ENCODE measurements at regions not wholly inside any gene's neighbourhood (a gene's known extent, or its start where the extent isn't known, plus 50 kb on each side); places are given as distances from the start of the nearest gene placed in this dataset.
"Not testable (repeated sequence)": the region's sequence is repeated elsewhere in the genome, so short reads cannot be mapped to it uniquely, and the experiment has no call there.

GRCh38 chr21:18553786-18554185 is 150.2 kb upstream of the TMPRSS15 start:
- no peaks in the 10 kb centered on the region for H3K4me1 ChIP-seq (ENCODE audit: insufficient read depth, low read length)
- no peaks in the 10 kb centered on the region for H3K9me3 ChIP-seq (ENCODE audit: insufficient read depth, low read depth, low read length)

GRCh38 chr21:18567770-18568169 is 164.2 kb upstream of the TMPRSS15 start:
- H3K4me1 ChIP-seq (ENCODE audit: insufficient read depth, low read length); H3K9me3 ChIP-seq (ENCODE audit: insufficient read depth, low read depth, low read length); H3K27me3 ChIP-seq (ENCODE audit: insufficient read depth, low read length); H3K36me3 ChIP-seq (ENCODE audit: insufficient read depth, low read depth, low read length); H3K27ac ChIP-seq (ENCODE audit: low read length); H3K9ac ChIP-seq (ENCODE audit: low read depth, low read length); H3K4me3 ChIP-seq (ENCODE audit: low read length): not testable (repeated sequence)

More at GRCh38 chr21:18553786-18554185, 150.2 kb upstream of the TMPRSS15 start:
- no peaks in the 10 kb centered on the region for H3K36me3 ChIP-seq (ENCODE audit: insufficient read depth, low read depth, low read length)
- no peak overlapping the region for H3K27ac ChIP-seq (ENCODE audit: low read length)
- no peak overlapping the region for H3K4me3 ChIP-seq (ENCODE audit: low read length)
- H3K27me3 ChIP-seq (ENCODE audit: insufficient read depth, low read length), result no peaks in the 10 kb centered on the region
- H3K9ac ChIP-seq (ENCODE audit: low read depth, low read length), result no peak overlapping the region

- Histone ChIP-seq H3K9ac (ENCODE audit: low read depth, low read length) (no peak overlapping the region), H3K9me3 (ENCODE audit: insufficient read depth, low read depth, low read length) (no peaks in the 10 kb centered on the region)
Observed at GRCh38 chr21:18588001-18588662, 184.5 kb upstream of the TMPRSS15 start.

GRCh38 chr21:18601146-18601545 is 197.6 kb upstream of the TMPRSS15 start:
- Histone ChIP-seq H3K36me3 (ENCODE audit: insufficient read depth, low read depth, low read length) (no peaks in the 10 kb centered on the region), H3K9me3 (ENCODE audit: insufficient read depth, low read depth, low read length) (no peaks in the 10 kb centered on the region), H3K9ac (ENCODE audit: low read depth, low read length) (no peak overlapping the region)

More at GRCh38 chr21:18588001-18588662, 184.5 kb upstream of the TMPRSS15 start:
- Histone ChIP-seq H3K27ac (ENCODE audit: low read length) (no peak overlapping the region), H3K36me3 (ENCODE audit: insufficient read depth, low read depth, low read length) (no peaks in the 10 kb centered on the region), H3K4me3 (ENCODE audit: low read length) (no peak overlapping the region), H3K4me1 (ENCODE audit: insufficient read depth, low read length) (0 out of 2 replicates have a peak, but pooled peaks cover 4% of the 10 kb centered on the region), H3K27me3 (ENCODE audit: insufficient read depth, low read length) (no peaks in the 10 kb centered on the region)

GRCh38 chr21:18602711-18603110 is 199.1 kb upstream of the TMPRSS15 start:
- Histone ChIP-seq H3K27ac (ENCODE audit: low read length) (no peak overlapping the region), H3K36me3 (ENCODE audit: insufficient read depth, low read depth, low read length) (no peaks in the 10 kb centered on the region), H3K9me3 (ENCODE audit: insufficient read depth, low read depth, low read length) (no peaks in the 10 kb centered on the region), H3K27me3 (ENCODE audit: insufficient read depth, low read length) (no peaks in the 10 kb centered on the region), H3K9ac (ENCODE audit: low read depth, low read length) (no peak overlapping the region), H3K4me1 (ENCODE audit: insufficient read depth, low read length) (peaks cover 13% of the 10 kb centered on the region; the same call in 1 of the 2 replicates), H3K4me3 (ENCODE audit: low read length) (no peak overlapping the region)

More at GRCh38 chr21:18601146-18601545, 197.6 kb upstream of the TMPRSS15 start:
- no peaks in the 10 kb centered on the region for H3K27me3 ChIP-seq (ENCODE audit: insufficient read depth, low read length)
- no peak overlapping the region for H3K4me3 ChIP-seq (ENCODE audit: low read length)
- no peak overlapping the region for H3K27ac ChIP-seq (ENCODE audit: low read length)
- H3K4me1 ChIP-seq (ENCODE audit: insufficient read depth, low read length), result peaks cover 13% of the 10 kb centered on the region; the same call in 1 of the 2 replicates

GRCh38 chr21:18603261-18603660 is 199.7 kb upstream of the TMPRSS15 start:
- Histone ChIP-seq H3K36me3 (ENCODE audit: insufficient read depth, low read depth, low read length) (no peaks in the 10 kb centered on the region), H3K4me3 (ENCODE audit: low read length) (no peak overlapping the region), H3K27ac (ENCODE audit: low read length) (no peak overlapping the region), H3K4me1 (ENCODE audit: insufficient read depth, low read length) (peaks cover 13% of the 10 kb centered on the region; the same call in 1 of the 2 replicates), H3K9ac (ENCODE audit: low read depth, low read length) (no peak overlapping the region), H3K9me3 (ENCODE audit: insufficient read depth, low read depth, low read length) (no peaks in the 10 kb centered on the region), H3K27me3 (ENCODE audit: insufficient read depth, low read length) (no peaks in the 10 kb centered on the region)

GRCh38 chr21:18603980-18604379 is 200.4 kb upstream of the TMPRSS15 start:
- H3K27me3 ChIP-seq (ENCODE audit: insufficient read depth, low read length), result no peaks in the 10 kb centered on the region

GRCh38 chr21:18608226-18608625 is 204.6 kb upstream of the TMPRSS15 start:
- Histone ChIP-seq H3K27ac (ENCODE audit: low read length) (no peak overlapping the region), H3K36me3 (ENCODE audit: insufficient read depth, low read depth, low read length) (no peaks in the 10 kb centered on the region), H3K27me3 (ENCODE audit: insufficient read depth, low read length) (no peaks in the 10 kb centered on the region), H3K4me1 (ENCODE audit: insufficient read depth, low read length) (0 out of 2 replicates have a peak, but pooled peaks cover 2% of the 10 kb centered on the region), H3K4me3 (ENCODE audit: low read length) (no peak overlapping the region), H3K9ac (ENCODE audit: low read depth, low read length) (no peak overlapping the region), H3K9me3 (ENCODE audit: insufficient read depth, low read depth, low read length) (no peaks in the 10 kb centered on the region)

More at GRCh38 chr21:18603980-18604379, 200.4 kb upstream of the TMPRSS15 start:
- H3K4me3 ChIP-seq (ENCODE audit: low read length), result no peak overlapping the region
- peaks cover 13% of the 10 kb centered on the region; the same call in 1 of the 2 replicates for H3K4me1 ChIP-seq (ENCODE audit: insufficient read depth, low read length)
- no peaks in the 10 kb centered on the region for H3K36me3 ChIP-seq (ENCODE audit: insufficient read depth, low read depth, low read length)
- H3K9ac ChIP-seq (ENCODE audit: low read depth, low read length), result no peak overlapping the region
- no peak overlapping the region for H3K27ac ChIP-seq (ENCODE audit: low read length)
- H3K9me3 ChIP-seq (ENCODE audit: insufficient read depth, low read depth, low read length), result no peaks in the 10 kb centered on the region

GRCh38 chr21:18614303-18614702 is 210.7 kb upstream of the TMPRSS15 start:
- Histone ChIP-seq H3K27me3 (ENCODE audit: insufficient read depth, low read length) (no peaks in the 10 kb centered on the region), H3K9me3 (ENCODE audit: insufficient read depth, low read depth, low read length) (no peaks in the 10 kb centered on the region), H3K4me3 (ENCODE audit: low read length) (no peak overlapping the region), H3K27ac (ENCODE audit: low read length) (no peak overlapping the region), H3K36me3 (ENCODE audit: insufficient read depth, low read depth, low read length) (no peaks in the 10 kb centered on the region), H3K4me1 (ENCODE audit: insufficient read depth, low read length) (no peaks in the 10 kb centered on the region; the same call in 1 of the 2 replicates), H3K9ac (ENCODE audit: low read depth, low read length) (no peak overlapping the region)

- Histone ChIP-seq H3K36me3 (ENCODE audit: insufficient read depth, low read depth, low read length) (no peaks in the 10 kb centered on the region), H3K9ac (ENCODE audit: low read depth, low read length) (no peak overlapping the region), H3K4me3 (ENCODE audit: low read length) (no peak overlapping the region), H3K4me1 (ENCODE audit: insufficient read depth, low read length) (no peaks in the 10 kb centered on the region; the same call in 1 of the 2 replicates), H3K27me3 (ENCODE audit: insufficient read depth, low read length) (no peaks in the 10 kb centered on the region), H3K9me3 (ENCODE audit: insufficient read depth, low read depth, low read length) (no peaks in the 10 kb centered on the region), H3K27ac (ENCODE audit: low read length) (no peak overlapping the region)
Observed at GRCh38 chr21:18617291-18617690, 213.7 kb upstream of the TMPRSS15 start.

GRCh38 chr21:18620436-18620835 is 216.9 kb upstream of the TMPRSS15 start:
- H3K9me3 ChIP-seq (ENCODE audit: insufficient read depth, low read depth, low read length), result no peaks in the 10 kb centered on the region

GRCh38 chr21:18622383-18622782 is 218.8 kb upstream of the TMPRSS15 start:
- Histone ChIP-seq H3K9me3 (ENCODE audit: insufficient read depth, low read depth, low read length) (no peaks in the 10 kb centered on the region), H3K27me3 (ENCODE audit: insufficient read depth, low read length) (no peaks in the 10 kb centered on the region), H3K36me3 (ENCODE audit: insufficient read depth, low read depth, low read length) (no peaks in the 10 kb centered on the region), H3K4me3 (ENCODE audit: low read length) (no peak overlapping the region), H3K27ac (ENCODE audit: low read length) (no peak overlapping the region), H3K4me1 (ENCODE audit: insufficient read depth, low read length) (no peaks in the 10 kb centered on the region; the same call in 1 of the 2 replicates), H3K9ac (ENCODE audit: low read depth, low read length) (no peak overlapping the region)

More at GRCh38 chr21:18620436-18620835, 216.9 kb upstream of the TMPRSS15 start:
- Histone ChIP-seq H3K36me3 (ENCODE audit: insufficient read depth, low read depth, low read length) (no peaks in the 10 kb centered on the region), H3K27ac (ENCODE audit: low read length) (no peak overlapping the region), H3K9ac (ENCODE audit: low read depth, low read length) (no peak overlapping the region), H3K4me1 (ENCODE audit: insufficient read depth, low read length) (no peaks in the 10 kb centered on the region; the same call in 1 of the 2 replicates), H3K27me3 (ENCODE audit: insufficient read depth, low read length) (no peaks in the 10 kb centered on the region), H3K4me3 (ENCODE audit: low read length) (no peak overlapping the region)
